Prostate gland (tissue), 2 donors: ENCODE measurements at regions not wholly inside any gene's neighbourhood (a gene's known extent, or its start where the extent isn't known, plus 50 kb on each side); places are given as distances from the start of the nearest gene placed in this dataset.

Experiments
- POLR2A ChIP-seq: fragments of 450-650 bp; IDR thresholded peaks from one replicate; pipeline ENCODE4 v1.6.1; 2016; ENCODE audit warnings: antibody characterized with exemption, mild to moderate bottlenecking
- POLR2AphosphoS5 ChIP-seq: sonication (generic); formaldehyde crosslinking; IDR thresholded peaks from one replicate; pipeline ENCODE4 v1.6.1; 2017; ENCODE audit warnings: antibody characterized with exemption
- TF ChIP-seq, protein P1 (sequence below), 4 experiments: fragments of 200-600 bp in 2 of 4; fragments of 450-650 bp in 2 of 4; sonication (generic) in 2 of 4; IDR thresholded peaks; 1 replicate in 3 of 4; 2 replicates in 1 of 4; pipeline ENCODE4 v1.5.1; 2016 to 2019; ENCODE audit warnings: antibody characterized with exemption in 4 of 4, mild to moderate bottlenecking in 2 of 4, moderate library complexity in 2 of 4

DNA sequence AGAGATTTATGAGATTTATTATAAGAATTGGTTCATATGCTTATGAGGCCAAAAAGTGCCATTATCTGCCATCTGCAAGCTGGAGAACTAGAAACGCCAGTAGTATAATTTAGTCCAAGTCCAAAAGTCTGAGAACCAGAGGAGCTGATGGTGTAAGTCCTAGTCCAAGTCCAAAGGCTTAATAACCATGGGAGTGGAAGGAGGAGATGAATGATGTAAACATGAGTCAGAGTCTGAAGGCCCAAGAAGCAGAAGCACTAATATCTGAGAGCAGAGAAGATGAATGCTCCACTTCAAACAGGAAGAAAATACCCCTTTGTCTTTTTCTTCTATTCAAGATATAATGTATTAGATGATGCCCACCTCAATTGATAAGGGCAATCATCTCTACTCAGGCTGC is 185.7 kb downstream of the CGGBP1 start:
- TF ChIP-seq, protein P1, sequence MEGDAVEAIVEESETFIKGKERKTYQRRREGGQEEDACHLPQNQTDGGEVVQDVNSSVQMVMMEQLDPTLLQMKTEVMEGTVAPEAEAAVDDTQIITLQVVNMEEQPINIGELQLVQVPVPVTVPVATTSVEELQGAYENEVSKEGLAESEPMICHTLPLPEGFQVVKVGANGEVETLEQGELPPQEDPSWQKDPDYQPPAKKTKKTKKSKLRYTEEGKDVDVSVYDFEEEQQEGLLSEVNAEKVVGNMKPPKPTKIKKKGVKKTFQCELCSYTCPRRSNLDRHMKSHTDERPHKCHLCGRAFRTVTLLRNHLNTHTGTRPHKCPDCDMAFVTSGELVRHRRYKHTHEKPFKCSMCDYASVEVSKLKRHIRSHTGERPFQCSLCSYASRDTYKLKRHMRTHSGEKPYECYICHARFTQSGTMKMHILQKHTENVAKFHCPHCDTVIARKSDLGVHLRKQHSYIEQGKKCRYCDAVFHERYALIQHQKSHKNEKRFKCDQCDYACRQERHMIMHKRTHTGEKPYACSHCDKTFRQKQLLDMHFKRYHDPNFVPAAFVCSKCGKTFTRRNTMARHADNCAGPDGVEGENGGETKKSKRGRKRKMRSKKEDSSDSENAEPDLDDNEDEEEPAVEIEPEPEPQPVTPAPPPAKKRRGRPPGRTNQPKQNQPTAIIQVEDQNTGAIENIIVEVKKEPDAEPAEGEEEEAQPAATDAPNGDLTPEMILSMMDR (IDR thresholded peaks at IDR 0.05): no peak
- TF ChIP-seq POLR2A (no peak), POLR2AphosphoS5 (no peak)
